ENCODE measurements at regions not wholly inside any gene's neighbourhood (a gene's known extent, or its start where the extent isn't known, plus 50 kb on each side); places are given as distances from the start of the nearest gene placed in this dataset.

DNA sequence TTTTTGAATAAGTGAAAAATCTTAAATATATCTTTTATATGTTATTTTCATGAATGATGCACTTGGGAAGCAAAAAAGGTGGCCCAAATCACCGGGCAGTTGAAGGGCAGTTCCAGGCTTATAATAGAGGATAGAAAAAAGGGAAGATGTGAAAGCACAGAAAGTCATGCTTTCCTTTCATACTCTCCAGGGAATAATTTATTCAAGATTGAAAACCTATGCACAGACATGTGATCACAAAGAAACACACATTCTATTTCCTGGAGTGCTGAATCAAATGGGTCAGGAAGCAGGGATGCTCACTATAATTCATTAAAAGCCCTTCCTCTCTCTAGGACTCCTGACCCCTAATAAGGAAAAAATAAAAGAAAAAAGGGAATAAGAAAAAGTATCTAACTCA, 66.1 kb upstream of the USP38 start:
- WGBS, 5 donors = 77 to 93% (median 90%) methylated on average over 1 of the region's 1 CpG
- no peaks in the 10 kb centered on the region for H3K9me3 ChIP-seq
- no peaks in the 10 kb centered on the region for H3K27me3 ChIP-seq
- H3K4me3 ChIP-seq = no peak overlapping the region
- TF ChIP-seq POLR2AphosphoS5 (IDR thresholded peaks at IDR 0.05) = no peak
- no peak for TF ChIP-seq EP300 (IDR thresholded peaks at IDR 0.05)
- TF ChIP-seq, protein P1, sequence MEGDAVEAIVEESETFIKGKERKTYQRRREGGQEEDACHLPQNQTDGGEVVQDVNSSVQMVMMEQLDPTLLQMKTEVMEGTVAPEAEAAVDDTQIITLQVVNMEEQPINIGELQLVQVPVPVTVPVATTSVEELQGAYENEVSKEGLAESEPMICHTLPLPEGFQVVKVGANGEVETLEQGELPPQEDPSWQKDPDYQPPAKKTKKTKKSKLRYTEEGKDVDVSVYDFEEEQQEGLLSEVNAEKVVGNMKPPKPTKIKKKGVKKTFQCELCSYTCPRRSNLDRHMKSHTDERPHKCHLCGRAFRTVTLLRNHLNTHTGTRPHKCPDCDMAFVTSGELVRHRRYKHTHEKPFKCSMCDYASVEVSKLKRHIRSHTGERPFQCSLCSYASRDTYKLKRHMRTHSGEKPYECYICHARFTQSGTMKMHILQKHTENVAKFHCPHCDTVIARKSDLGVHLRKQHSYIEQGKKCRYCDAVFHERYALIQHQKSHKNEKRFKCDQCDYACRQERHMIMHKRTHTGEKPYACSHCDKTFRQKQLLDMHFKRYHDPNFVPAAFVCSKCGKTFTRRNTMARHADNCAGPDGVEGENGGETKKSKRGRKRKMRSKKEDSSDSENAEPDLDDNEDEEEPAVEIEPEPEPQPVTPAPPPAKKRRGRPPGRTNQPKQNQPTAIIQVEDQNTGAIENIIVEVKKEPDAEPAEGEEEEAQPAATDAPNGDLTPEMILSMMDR (IDR thresholded peaks at IDR 0.05) = no peak
- no peak for TF ChIP-seq POLR2A (IDR thresholded peaks at IDR 0.05)
- intact Hi-C loops (cut with DNase I; ENCODE audit: low total_unique reads) = no loop called here
- no peaks in the 10 kb centered on the region for H3K4me1 ChIP-seq
- no peaks in the 10 kb centered on the region for H3K36me3 ChIP-seq
- no peak for DNase-seq
- H3K27ac ChIP-seq = no peak overlapping the region

DNA sequence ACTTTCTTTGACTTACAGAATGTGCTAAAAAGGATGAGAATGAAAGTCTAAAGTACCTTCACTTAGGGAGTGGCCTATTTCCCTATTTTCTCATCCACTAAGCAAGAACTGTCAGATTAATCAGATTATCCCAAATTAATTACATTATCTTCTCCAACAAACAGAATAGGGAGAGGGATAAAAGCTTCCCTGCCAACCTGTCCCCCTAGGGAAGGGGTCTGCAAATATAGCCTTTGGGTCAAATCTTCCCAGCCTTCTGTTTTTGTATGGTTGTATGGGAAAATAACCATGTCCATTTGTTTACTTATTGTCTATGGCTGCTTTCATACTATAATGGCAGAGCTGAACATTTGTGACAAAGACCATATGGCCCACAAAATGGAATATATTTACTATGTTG, 57.1 kb upstream of the USP38 start:
- H3K27ac ChIP-seq = no peak overlapping the region
- TF ChIP-seq, protein P1 (IDR thresholded peaks at IDR 0.05) = no peak
- TF ChIP-seq EP300 (IDR thresholded peaks at IDR 0.05) = no peak
- TF ChIP-seq POLR2A (IDR thresholded peaks at IDR 0.05) = no peak
- TF ChIP-seq POLR2AphosphoS5 (IDR thresholded peaks at IDR 0.05) = no peak
- no peaks in the 10 kb centered on the region for H3K27me3 ChIP-seq
- H3K9me3 ChIP-seq = no peaks in the 10 kb centered on the region
- no peak overlapping the region for H3K4me3 ChIP-seq
- intact Hi-C loops (cut with DNase I; ENCODE audit: low total_unique reads) = no loop called here
- no peaks in the 10 kb centered on the region for H3K36me3 ChIP-seq
- DNase-seq = no peak
- no peaks in the 10 kb centered on the region for H3K4me1 ChIP-seq

DNA sequence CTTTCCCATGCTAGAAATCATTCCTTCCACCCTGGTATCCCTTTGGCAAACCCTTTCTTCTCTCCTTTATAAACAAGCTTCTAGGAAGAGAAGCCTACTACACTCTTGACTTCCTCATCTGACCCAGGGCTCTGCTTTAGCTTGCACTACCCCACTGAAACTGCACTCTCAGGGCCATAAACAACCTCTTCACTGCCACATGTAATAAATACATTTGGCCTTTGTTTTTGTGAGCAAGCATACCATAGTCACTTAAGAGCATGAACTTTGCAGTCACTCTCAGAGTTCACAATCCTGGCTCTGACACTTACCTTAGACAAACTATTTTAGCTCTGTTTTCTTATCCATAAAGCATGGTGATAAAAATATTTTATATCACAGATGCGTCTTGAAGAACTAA, 50.7 kb upstream of the USP38 start:
- no peaks in the 10 kb centered on the region for H3K27me3 ChIP-seq
- no peak for DNase-seq
- no peak overlapping the region for H3K4me3 ChIP-seq
- H3K36me3 ChIP-seq = no peaks in the 10 kb centered on the region
- intact Hi-C loops (cut with DNase I; ENCODE audit: low total_unique reads) = no loop called here
- TF ChIP-seq POLR2AphosphoS5 (IDR thresholded peaks at IDR 0.05) (no peak), EP300 (IDR thresholded peaks at IDR 0.05) (no peak), POLR2A (IDR thresholded peaks at IDR 0.05) (no peak)
- TF ChIP-seq, protein P1 (IDR thresholded peaks at IDR 0.05) = no peak
- H3K9me3 ChIP-seq = no peaks in the 10 kb centered on the region
- 0 to 79% (median 48%) methylated on average over 1 of the region's 1 CpG for WGBS, 5 donors
- no peak overlapping the region for H3K27ac ChIP-seq
- H3K4me1 ChIP-seq = no peaks in the 10 kb centered on the region

All from stomach (tissue), 8 donors.